ENCODE measurements at regions not wholly inside any gene's neighbourhood (a gene's known extent, or its start where the extent isn't known, plus 50 kb on each side); places are given as distances from the start of the nearest gene placed in this dataset.
A peak's percentile ranks its signal among the peaks of the same experiment; 100 is the strongest.

- TF ChIP-seq SMAD4 (CRISPR knock-in tag; IDR thresholded peaks at IDR 0.05) (no peak), TEAD4 (CRISPR knock-in tag; IDR thresholded peaks at IDR 0.05) (no peak)
Measured at GRCh38 chr7:3154317-3154716, 110.7 kb upstream of the CARD11 start (continued).

GRCh38 chr7:3154881-3155494 is 111.3 kb upstream of the CARD11 start:
- TF ChIP-seq HMGA2 (CRISPR knock-in tag; IDR thresholded peaks at IDR 0.05): no peak
- TF ChIP-seq, protein P1, sequence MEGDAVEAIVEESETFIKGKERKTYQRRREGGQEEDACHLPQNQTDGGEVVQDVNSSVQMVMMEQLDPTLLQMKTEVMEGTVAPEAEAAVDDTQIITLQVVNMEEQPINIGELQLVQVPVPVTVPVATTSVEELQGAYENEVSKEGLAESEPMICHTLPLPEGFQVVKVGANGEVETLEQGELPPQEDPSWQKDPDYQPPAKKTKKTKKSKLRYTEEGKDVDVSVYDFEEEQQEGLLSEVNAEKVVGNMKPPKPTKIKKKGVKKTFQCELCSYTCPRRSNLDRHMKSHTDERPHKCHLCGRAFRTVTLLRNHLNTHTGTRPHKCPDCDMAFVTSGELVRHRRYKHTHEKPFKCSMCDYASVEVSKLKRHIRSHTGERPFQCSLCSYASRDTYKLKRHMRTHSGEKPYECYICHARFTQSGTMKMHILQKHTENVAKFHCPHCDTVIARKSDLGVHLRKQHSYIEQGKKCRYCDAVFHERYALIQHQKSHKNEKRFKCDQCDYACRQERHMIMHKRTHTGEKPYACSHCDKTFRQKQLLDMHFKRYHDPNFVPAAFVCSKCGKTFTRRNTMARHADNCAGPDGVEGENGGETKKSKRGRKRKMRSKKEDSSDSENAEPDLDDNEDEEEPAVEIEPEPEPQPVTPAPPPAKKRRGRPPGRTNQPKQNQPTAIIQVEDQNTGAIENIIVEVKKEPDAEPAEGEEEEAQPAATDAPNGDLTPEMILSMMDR (IDR thresholded peaks at IDR 0.05): peak; percentile 59
- H3K27ac Mint-ChIP-seq: no peak overlapping the region
- H3K9me3 Mint-ChIP-seq: peaks cover 9% of the 10 kb centered on the region
- DNase-seq (ENCODE audit: low spot score) (peak; percentile 31), ATAC-seq (peak; percentile 60; the same call in 1 of the 2 replicates)
- POLR2A ChIA-PET: no interaction called here
- H3K4me1 Mint-ChIP-seq: peaks cover 19% of the 10 kb centered on the region
- CTCF ChIA-PET: interaction anchor here (0.8 to 2.1 kb wide), 2 partner anchors 45 to 89 kb away, joined by 4 read pairs; no protein-coding TSS in a partner anchor
- H3K36me3 Mint-ChIP-seq: peaks cover 4% of the 10 kb centered on the region
- no peaks in the 10 kb centered on the region; the same call in 1 of the 2 replicates for H3K27me3 Mint-ChIP-seq (ENCODE audit: low read depth)
- H3K4me3 Mint-ChIP-seq: no peak overlapping the region

DNA sequence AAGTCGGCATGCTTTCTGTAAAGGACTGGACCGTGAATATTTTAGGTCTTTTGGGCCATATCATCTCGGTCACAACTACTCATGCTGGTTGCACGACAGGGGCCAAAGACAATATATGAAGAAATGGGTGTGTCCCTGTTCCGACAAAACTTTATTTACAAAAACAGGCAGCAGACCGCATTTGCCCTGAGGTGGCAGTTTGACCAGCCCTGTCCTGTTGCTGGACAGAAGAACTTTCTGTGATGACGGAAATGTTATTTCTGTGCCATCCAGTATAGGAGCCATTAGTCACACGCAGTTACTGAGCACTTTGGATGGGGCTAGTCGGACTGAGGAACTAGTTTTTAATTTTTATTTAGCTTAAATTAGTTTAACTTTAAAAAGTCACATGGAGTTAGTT is 112.8 kb upstream of the CARD11 start:
- no peak for ATAC-seq
- CTCF ChIA-PET: interaction anchor here (0.6 kb wide), 1 partner anchor 215 kb away, joined by 4 read pairs; no protein-coding TSS in a partner anchor

More for the DNA sequence above, 112.8 kb upstream of the CARD11 start:
- Mint-ChIP-seq H3K4me3 (no peak overlapping the region), H3K27ac (no peak overlapping the region), H3K27me3 (ENCODE audit: low read depth) (no peaks in the 10 kb centered on the region; the same call in 1 of the 2 replicates), H3K9me3 (peaks cover 9% of the 10 kb centered on the region), H3K36me3 (peaks cover 4% of the 10 kb centered on the region), H3K4me1 (peaks cover 16% of the 10 kb centered on the region)
- DNase-seq (ENCODE audit: low spot score): no peak
- POLR2A ChIA-PET: no interaction called here
- TF ChIP-seq, protein P2, sequence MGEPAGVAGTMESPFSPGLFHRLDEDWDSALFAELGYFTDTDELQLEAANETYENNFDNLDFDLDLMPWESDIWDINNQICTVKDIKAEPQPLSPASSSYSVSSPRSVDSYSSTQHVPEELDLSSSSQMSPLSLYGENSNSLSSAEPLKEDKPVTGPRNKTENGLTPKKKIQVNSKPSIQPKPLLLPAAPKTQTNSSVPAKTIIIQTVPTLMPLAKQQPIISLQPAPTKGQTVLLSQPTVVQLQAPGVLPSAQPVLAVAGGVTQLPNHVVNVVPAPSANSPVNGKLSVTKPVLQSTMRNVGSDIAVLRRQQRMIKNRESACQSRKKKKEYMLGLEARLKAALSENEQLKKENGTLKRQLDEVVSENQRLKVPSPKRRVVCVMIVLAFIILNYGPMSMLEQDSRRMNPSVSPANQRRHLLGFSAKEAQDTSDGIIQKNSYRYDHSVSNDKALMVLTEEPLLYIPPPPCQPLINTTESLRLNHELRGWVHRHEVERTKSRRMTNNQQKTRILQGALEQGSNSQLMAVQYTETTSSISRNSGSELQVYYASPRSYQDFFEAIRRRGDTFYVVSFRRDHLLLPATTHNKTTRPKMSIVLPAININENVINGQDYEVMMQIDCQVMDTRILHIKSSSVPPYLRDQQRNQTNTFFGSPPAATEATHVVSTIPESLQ (CRISPR knock-in tag; IDR thresholded peaks at IDR 0.05): no peak
- TF ChIP-seq USF1 (CRISPR knock-in tag; IDR thresholded peaks at IDR 0.05) (no peak), TP53 (CRISPR knock-in tag; IDR thresholded peaks at IDR 0.05) (no peak), FOXJ3 (CRISPR knock-in tag; IDR thresholded peaks at IDR 0.05; ENCODE audit: borderline replicate concordance) (no peak), IRF2 (CRISPR knock-in tag; IDR thresholded peaks at IDR 0.05; ENCODE audit: borderline replicate concordance, low read depth) (no peak), TEAD4 (CRISPR knock-in tag; IDR thresholded peaks at IDR 0.05) (no peak), ATF2 (CRISPR knock-in tag; IDR thresholded peaks at IDR 0.05; ENCODE audit: borderline replicate concordance, low read depth) (no peak), ZSCAN18 (CRISPR knock-in tag; IDR thresholded peaks at IDR 0.05) (no peak), ZNF416 (CRISPR knock-in tag; IDR thresholded peaks at IDR 0.05) (no peak)
- TF ChIP-seq, protein P3, sequence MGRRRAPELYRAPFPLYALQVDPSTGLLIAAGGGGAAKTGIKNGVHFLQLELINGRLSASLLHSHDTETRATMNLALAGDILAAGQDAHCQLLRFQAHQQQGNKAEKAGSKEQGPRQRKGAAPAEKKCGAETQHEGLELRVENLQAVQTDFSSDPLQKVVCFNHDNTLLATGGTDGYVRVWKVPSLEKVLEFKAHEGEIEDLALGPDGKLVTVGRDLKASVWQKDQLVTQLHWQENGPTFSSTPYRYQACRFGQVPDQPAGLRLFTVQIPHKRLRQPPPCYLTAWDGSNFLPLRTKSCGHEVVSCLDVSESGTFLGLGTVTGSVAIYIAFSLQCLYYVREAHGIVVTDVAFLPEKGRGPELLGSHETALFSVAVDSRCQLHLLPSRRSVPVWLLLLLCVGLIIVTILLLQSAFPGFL (CRISPR knock-in tag; IDR thresholded peaks at IDR 0.05; ENCODE audit: borderline replicate concordance): no peak
- TF ChIP-seq, protein P4, sequence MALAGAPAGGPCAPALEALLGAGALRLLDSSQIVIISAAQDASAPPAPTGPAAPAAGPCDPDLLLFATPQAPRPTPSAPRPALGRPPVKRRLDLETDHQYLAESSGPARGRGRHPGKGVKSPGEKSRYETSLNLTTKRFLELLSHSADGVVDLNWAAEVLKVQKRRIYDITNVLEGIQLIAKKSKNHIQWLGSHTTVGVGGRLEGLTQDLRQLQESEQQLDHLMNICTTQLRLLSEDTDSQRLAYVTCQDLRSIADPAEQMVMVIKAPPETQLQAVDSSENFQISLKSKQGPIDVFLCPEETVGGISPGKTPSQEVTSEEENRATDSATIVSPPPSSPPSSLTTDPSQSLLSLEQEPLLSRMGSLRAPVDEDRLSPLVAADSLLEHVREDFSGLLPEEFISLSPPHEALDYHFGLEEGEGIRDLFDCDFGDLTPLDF (CRISPR knock-in tag; IDR thresholded peaks at IDR 0.05): no peak

Data from WTC11 (cell line).